HepG2 (cell line): ENCODE measurements at regions not wholly inside any gene's neighbourhood (a gene's known extent, or its start where the extent isn't known, plus 50 kb on each side); places are given as distances from the start of the nearest gene placed in this dataset.

Experiments
- ATAC-seq: fragments of 200-7000 bp; cut with Tn5 transposase; 3 replicates; pipeline ENCODE4 v1.9.1; 2020; ENCODE audit warnings: mild to moderate bottlenecking, moderate library complexity
- BruUV-seq: library from RNA; stranded (reverse); fragments of 400-500 nt; replicated peaks from 2 replicates; lab custom pipeline; 2021; lab: Mats Ljungman, UMichigan
- CTCF ChIA-PET: fragments of 300-600 bp; formaldehyde crosslinking; extraction: SDS; loops from one replicate; lab custom pipeline; 2021; ENCODE audit warnings: low total read pairs, inconsistent platforms, low intra/inter-chr PET ratio; lab: Yijun Ruan, JAX
- POLR2A ChIA-PET: fragments of 350-600 bp; sonication (Branson Sonifier 250); formaldehyde crosslinking; loops from one replicate; lab custom pipeline; 2020; ENCODE audit warnings: antibody characterized with exemption, inconsistent platforms; lab: Yijun Ruan, JAX
- DNase-seq: peaks from one replicate; pipeline ENCODE4 v3.0.0-alpha.2; 2015; ENCODE audit warnings: low spot score
- FAIRE-seq: peaks from 3 replicates; lab custom pipeline; 2011; peaks lifted over from hg19 to GRCh38; lab: Jason Lieb, UNC
- H2AFZ ChIP-seq: one replicate; pipeline ENCODE4 v1.6.1; 2011; ENCODE audit warnings: low read length, inconsistent platforms
- H3K27ac ChIP-seq: fragments of 300-600 bp; 3 replicates; pipeline ENCODE4 v1.8.0; 2011; ENCODE audit warnings: mixed run types, mild to moderate bottlenecking, mixed read lengths, low read length, inconsistent platforms; ENCODE audit not compliant: insufficient read depth; ENCODE audit errors: extremely low read length
- H3K27me3 ChIP-seq, 2 experiments: fragments of 200-600 bp in 1 of 2; 2 replicates in 1 of 2; 3 replicates in 1 of 2; pipeline versions ENCODE4 v1.6.0 to v1.8.0; 2011; ENCODE audit warnings: low read length in 2 of 2, mild to moderate bottlenecking in 2 of 2, moderate library complexity in 2 of 2, inconsistent platforms in 1 of 2; ENCODE audit not compliant: insufficient read depth in 2 of 2, control insufficient read depth in 1 of 2
- H3K36me3 ChIP-seq, 2 experiments: fragments of 200-600 bp in 1 of 2; replicated peaks in 1 of 2; 2 replicates in 1 of 2; 3 replicates in 1 of 2; pipeline versions ENCODE4 v1.5.1 to v1.8.0; 2011; ENCODE audit warnings: low read length in 2 of 2, inconsistent platforms in 1 of 2; ENCODE audit not compliant: insufficient read depth in 2 of 2, control insufficient read depth in 1 of 2
- H3K4me1 ChIP-seq: 2 replicates; pipeline ENCODE4 v1.5.1; 2012; ENCODE audit warnings: low read length, inconsistent platforms; ENCODE audit not compliant: insufficient read depth
- H3K4me2 ChIP-seq: 2 replicates; pipeline ENCODE4 v1.6.0; 2011; ENCODE audit warnings: low read depth, low read length, inconsistent platforms
- H3K4me3 ChIP-seq, 3 experiments: fragments of 200-600 bp in 1 of 3; sonication (generic), shearing (Covaris generic) in 1 of 3; replicated peaks in 1 of 3; 2 replicates each; pipeline ENCODE4 v1.5.1; 2011 to 2016; ENCODE audit warnings: low read length in 3 of 3, inconsistent platforms in 2 of 3, low read depth in 2 of 3, mild to moderate bottlenecking in 2 of 3, control low read depth in 1 of 3, mixed read lengths in 1 of 3; ENCODE audit not compliant: insufficient read depth in 1 of 3
- H3K79me2 ChIP-seq: one replicate; pipeline ENCODE4 v1.6.1; 2011; ENCODE audit warnings: low read length, inconsistent platforms; ENCODE audit not compliant: insufficient read depth
- H3K9ac ChIP-seq: 2 replicates; pipeline ENCODE4 v1.6.0; 2011; ENCODE audit warnings: mild to moderate bottlenecking, low read depth, low read length, inconsistent platforms; ENCODE audit not compliant: insufficient read depth
- H3K9me3 ChIP-seq: 2 replicates; pipeline ENCODE4 v1.5.1; 2012; ENCODE audit warnings: mild to moderate bottlenecking, low read length
- H4K20me1 ChIP-seq: 2 replicates; pipeline ENCODE4 v1.6.0; 2011; ENCODE audit warnings: inconsistent platforms, mild to moderate bottlenecking, low read length, moderate library complexity; ENCODE audit not compliant: insufficient read depth
- AKAP8 ChIP-seq: sonication (generic); formaldehyde crosslinking; IDR thresholded peaks from 2 replicates; pipeline ENCODE4 v1.5.1; 2020; ENCODE audit warnings: mild to moderate bottlenecking, missing genetic modification reagents
- ATF7 ChIP-seq, 2 experiments: fragments of 450-650 bp in 1 of 2; sonication (generic) in 1 of 2; formaldehyde crosslinking in 1 of 2; IDR thresholded peaks; 2 replicates each; pipeline versions ENCODE4 v1.4.0 to v1.6.1; 2016 to 2020; ENCODE audit warnings: antibody characterized with exemption in 1 of 2, mild to moderate bottlenecking in 1 of 2, missing genetic modification reagents in 1 of 2
- FOXO1 ChIP-seq: sonication (generic); formaldehyde crosslinking; IDR thresholded peaks from 2 replicates; pipeline ENCODE4 v1.4.0; 2020; ENCODE audit warnings: missing genetic modification reagents
- IRF9 ChIP-seq: sonication (generic); formaldehyde crosslinking; IDR thresholded peaks from 2 replicates; pipeline ENCODE4 v1.8.0; 2022; ENCODE audit warnings: missing genetic modification reagents, mild to moderate bottlenecking, borderline replicate concordance
- KDM1A ChIP-seq: IDR thresholded peaks from 2 replicates; pipeline ENCODE4 v1.6.1; 2016; ENCODE audit warnings: missing compliant biosample characterization
- NR2F1 ChIP-seq, 2 experiments: fragments of 450-650 bp in 1 of 2; formaldehyde crosslinking in 1 of 2; IDR thresholded peaks; 2 replicates each; pipeline versions ENCODE4 v1.5.0 to v1.6.1; 2016 to 2020; ENCODE audit warnings: mild to moderate bottlenecking in 1 of 2, missing compliant biosample characterization in 1 of 2, missing genetic modification reagents in 1 of 2, moderate library complexity in 1 of 2
- PAF1 ChIP-seq: IDR thresholded peaks from 2 replicates; pipeline ENCODE4 v1.6.1; 2016; ENCODE audit warnings: missing genetic modification reagents, missing compliant biosample characterization
- RFX3 ChIP-seq: IDR thresholded peaks from 2 replicates; pipeline ENCODE4 v1.6.1; 2016; ENCODE audit warnings: missing biosample characterization, missing genetic modification reagents
- SIN3A ChIP-seq: IDR thresholded peaks from 2 replicates; pipeline ENCODE4 v1.6.1; 2011; ENCODE audit warnings: low read depth, mild to moderate bottlenecking, control low read depth, low read length, borderline replicate concordance
- SMC3 ChIP-seq: IDR thresholded peaks from 2 replicates; pipeline ENCODE4 v1.6.1; 2011; ENCODE audit warnings: low read length, improper control_type of control experiment
- ZFP36L1 ChIP-seq: sonication (generic); formaldehyde crosslinking; IDR thresholded peaks from 2 replicates; pipeline ENCODE4 v1.8.0; 2022; ENCODE audit warnings: mild to moderate bottlenecking, missing genetic modification reagents, moderate library complexity
- ZIK1 ChIP-seq: sonication (generic); formaldehyde crosslinking; IDR thresholded peaks from 2 replicates; pipeline ENCODE4 v1.5.0; 2020; ENCODE audit warnings: mild to moderate bottlenecking, low read depth, missing genetic modification reagents, borderline replicate concordance
- ZNF230 ChIP-seq: sonication (generic); formaldehyde crosslinking; IDR thresholded peaks from 2 replicates; pipeline ENCODE4 v1.4.0; 2020; ENCODE audit warnings: mild to moderate bottlenecking, missing genetic modification reagents
- ZNF263 ChIP-seq: sonication (generic); formaldehyde crosslinking; IDR thresholded peaks from 2 replicates; pipeline ENCODE4 v1.4.0; 2020; ENCODE audit warnings: missing genetic modification reagents
- ZNF276 ChIP-seq: sonication (generic); formaldehyde crosslinking; IDR thresholded peaks from 2 replicates; pipeline ENCODE4 v1.4.0; 2020; ENCODE audit warnings: mild to moderate bottlenecking, low read depth, missing genetic modification reagents
- ZNF512B ChIP-seq: sonication (generic); formaldehyde crosslinking; IDR thresholded peaks from 2 replicates; pipeline ENCODE4 v1.5.1; 2020; ENCODE audit warnings: missing genetic modification reagents, mild to moderate bottlenecking, borderline replicate concordance
- ZNF788 ChIP-seq: sonication (generic); formaldehyde crosslinking; IDR thresholded peaks from 2 replicates; pipeline ENCODE4 v1.5.0; 2020; ENCODE audit warnings: mild to moderate bottlenecking, missing genetic modification reagents, borderline replicate concordance
- WGBS: methylation state at CpG from one replicate; pipeline ENCODE4 v1.1.6; 2017; ENCODE audit warnings: low lambda C conversion rate; 5-methylcytosine and 5-hydroxymethylcytosine counted together
- in situ Hi-C: cut with HindIII; loops from 2 replicates; pipeline ENCODE4 v1.10.0; 2017; ENCODE audit warnings: low pct_unique_long_range_greater_than_20kb; ENCODE audit not compliant: extremely low pct_ligation_motif_present
- intact Hi-C: fragments of 100-400 bp; cut with micrococcal nuclease; formaldehyde crosslinking; loops from one replicate; pipeline ENCODE4 v1.10.0; 2022; ENCODE audit not compliant: unreplicated experiment

GRCh38 chr12:127153996-127154395, 1113.0 kb upstream of the TMEM132C start:
- in situ Hi-C loops = no loop called here
- H3K4me2 ChIP-seq = no peak overlapping the region

More at GRCh38 chr12:127153996-127154395, 1113.0 kb upstream of the TMEM132C start:
- no peaks in the 10 kb centered on the region for H4K20me1 ChIP-seq
- no peak overlapping the region for H3K9ac ChIP-seq
- 28% methylated on average over 5 of the region's 15 CpGs for WGBS
- POLR2A ChIA-PET = no interaction called here
- no peak overlapping the region for H3K27ac ChIP-seq
- no peak overlapping the region for H2AFZ ChIP-seq
- no peaks in the 10 kb centered on the region for H3K79me2 ChIP-seq
- CTCF ChIA-PET = no interaction called here
- intact Hi-C loops = no loop called here
- no peak for ATAC-seq
- no peaks in the 10 kb centered on the region for H3K36me3 ChIP-seq
- no peaks in the 10 kb centered on the region for H3K4me1 ChIP-seq
- no peak for DNase-seq
- no peak for FAIRE-seq
- H3K4me3 ChIP-seq = no peak overlapping the region
- H3K27me3 ChIP-seq = no peaks in the 10 kb centered on the region
- TF ChIP-seq ZIK1 (CRISPR knock-in tag) = no peak
- no peak for TF ChIP-seq ZFP36L1 (CRISPR knock-in tag)
- TF ChIP-seq RFX3 (CRISPR knock-in tag) = no peak
- TF ChIP-seq KDM1A (CRISPR knock-in tag) = no peak
- no peak for TF ChIP-seq PAF1 (CRISPR knock-in tag)
- no peak for TF ChIP-seq ATF7 (IDR thresholded peaks at IDR 0.05)
- no peak for TF ChIP-seq ATF7 (CRISPR knock-in tag; IDR thresholded peaks at IDR 0.05)
- no peak for TF ChIP-seq SIN3A
- no peak for TF ChIP-seq NR2F1 (CRISPR knock-in tag; IDR thresholded peaks at IDR 0.05)
- TF ChIP-seq ZNF788 = no peak
- TF ChIP-seq ZNF512B (CRISPR knock-in tag) = no peak
- TF ChIP-seq ZNF230 (CRISPR knock-in tag) = no peak
- TF ChIP-seq ZNF263 (CRISPR knock-in tag) = no peak
- TF ChIP-seq SMC3 = no peak
- no peak for TF ChIP-seq IRF9 (CRISPR knock-in tag)
- TF ChIP-seq ZNF276 = no peak
- TF ChIP-seq AKAP8 (CRISPR knock-in tag) = no peak
- no peak for TF ChIP-seq FOXO1 (CRISPR knock-in tag)
- H3K9me3 ChIP-seq = peaks cover 16% of the 10 kb centered on the region
- BruUV-seq = no TSS peak
